Neural progenitor cell (in vitro differentiated cells): ENCODE measurements at regions not wholly inside any gene's neighbourhood (a gene's known extent, or its start where the extent isn't known, plus 50 kb on each side); places are given as distances from the start of the nearest gene placed in this dataset.
"Not testable (repeated sequence)": the region's sequence is repeated elsewhere in the genome, so short reads cannot be mapped to it uniquely, and the experiment has no call there.

Source experiments
- DNase-seq: peaks from one replicate; pipeline ENCODE4 v3.0.0-alpha.2; 2016; ENCODE audit warnings: low spot score
- H2AFZ ChIP-seq: fragments of 200-600 bp; sonication (generic); replicated peaks from 2 replicates; pipeline ENCODE4 v1.6.1; 2016; ENCODE audit warnings: antibody characterized with exemption
- H3F3A ChIP-seq: fragments of 200-600 bp; sonication (generic); 2 replicates; pipeline ENCODE4 v1.6.1; 2016; ENCODE audit warnings: antibody characterized with exemption, low read depth
- H3K27ac ChIP-seq: fragments of 200-600 bp; sonication (generic); 2 replicates; pipeline ENCODE4 v1.5.1; 2016; ENCODE audit warnings: mild to moderate bottlenecking
- H3K27me3 ChIP-seq: fragments of 200-600 bp; sonication (generic); 2 replicates; pipeline ENCODE4 v1.6.1; 2016; ENCODE audit warnings: mild to moderate bottlenecking, moderate library complexity
- H3K36me3 ChIP-seq: fragments of 200-600 bp; sonication (generic); 2 replicates; pipeline ENCODE4 v1.5.1; 2016
- H3K4me1 ChIP-seq: fragments of 200-600 bp; sonication (generic); 2 replicates; pipeline ENCODE4 v1.6.1; 2016; ENCODE audit warnings: mixed run types
- H3K4me2 ChIP-seq: fragments of 200-600 bp; sonication (generic); 2 replicates; pipeline ENCODE4 v1.6.1; 2016
- H3K4me3 ChIP-seq: fragments of 200-600 bp; sonication (generic); 2 replicates; pipeline ENCODE4 v1.5.1; 2016
- H3K79me2 ChIP-seq: fragments of 200-600 bp; sonication (generic); 2 replicates; pipeline ENCODE4 v1.6.1; 2016; ENCODE audit warnings: low read depth
- H3K9ac ChIP-seq: fragments of 200-600 bp; sonication (generic); 2 replicates; pipeline ENCODE4 v1.6.1; 2016
- H3K9me3 ChIP-seq: fragments of 200-600 bp; sonication (generic); 2 replicates; pipeline ENCODE4 v1.5.1; 2016; ENCODE audit warnings: low read depth
- H4K20me1 ChIP-seq: fragments of 200-600 bp; sonication (generic); 2 replicates; pipeline ENCODE4 v1.6.1; 2016; ENCODE audit warnings: low read depth
- H3K27ac Mint-ChIP-seq: 3 replicates; pipeline ENCODE4 v1.8.0; 2021; ENCODE audit warnings: mixed read lengths
- H3K27me3 Mint-ChIP-seq: 2 replicates; pipeline ENCODE4 v1.8.0; 2022; ENCODE audit warnings: low read depth, mild to moderate bottlenecking, inconsistent platforms, moderate library complexity, mixed read lengths; ENCODE audit not compliant: insufficient read depth
- H3K36me3 Mint-ChIP-seq: 3 replicates; pipeline ENCODE4 v1.8.0; 2021; ENCODE audit warnings: mixed read lengths
- H3K4me1 Mint-ChIP-seq: 3 replicates; pipeline ENCODE4 v1.8.0; 2021; ENCODE audit warnings: mixed read lengths
- H3K4me3 Mint-ChIP-seq: 3 replicates; pipeline ENCODE4 v1.8.0; 2021; ENCODE audit warnings: mild to moderate bottlenecking, moderate library complexity, mixed read lengths
- H3K9me3 Mint-ChIP-seq: 3 replicates; pipeline ENCODE4 v1.8.0; 2020; ENCODE audit warnings: mixed read lengths
- CTCF ChIP-seq: fragments of 200-600 bp; sonication (generic); IDR thresholded peaks from 2 replicates; pipeline ENCODE4 v1.5.1; 2017; ENCODE audit warnings: antibody characterized with exemption, mild to moderate bottlenecking
- EZH2 ChIP-seq: fragments of 200-600 bp; sonication (generic); IDR thresholded peaks from 2 replicates; pipeline ENCODE4 v1.6.1; 2017; ENCODE audit warnings: antibody characterized with exemption, mild to moderate bottlenecking, moderate library complexity
- EZH2phosphoT487 ChIP-seq: fragments of 200-600 bp; sonication (generic); IDR thresholded peaks from 2 replicates; pipeline ENCODE4 v1.6.1; 2017; ENCODE audit warnings: antibody characterized with exemption

- Histone ChIP-seq H3K79me2 (no peaks in the 10 kb centered on the region), H3K4me3 (no peak overlapping the region), H3K27ac (no peak overlapping the region), H2AFZ (no peak overlapping the region), H3K4me2 (no peak overlapping the region), H3K4me1 (peaks cover 9% of the 10 kb centered on the region), H3K27me3 (no peaks in the 10 kb centered on the region), H3K9me3 (no peaks in the 10 kb centered on the region), H3K36me3 (no peaks in the 10 kb centered on the region), H4K20me1 (no peaks in the 10 kb centered on the region), H3K9ac (no peak overlapping the region), H3F3A (peaks cover 18% of the 10 kb centered on the region)
- H3K27me3 Mint-ChIP-seq, result no peaks in the 10 kb centered on the region
- no peak for DNase-seq
- peaks cover 2% of the 10 kb centered on the region for H3K9me3 Mint-ChIP-seq
- no peak overlapping the region for H3K4me3 Mint-ChIP-seq
- no peaks in the 10 kb centered on the region for H3K36me3 Mint-ChIP-seq
- TF ChIP-seq EZH2 (no peak), EZH2phosphoT487 (no peak), CTCF (no peak)
- no peak overlapping the region for H3K27ac Mint-ChIP-seq
- H3K4me1 Mint-ChIP-seq, result no peaks in the 10 kb centered on the region
Observed at GRCh38 chr12:32016680-32017482, 57.7 kb downstream of the RESF1 start.

GRCh38 chr12:32021346-32021773 is 62.1 kb downstream of the RESF1 start:
- Histone ChIP-seq H3K4me2 (no peak overlapping the region), H3K4me1 (no peaks in the 10 kb centered on the region), H3K27ac (no peak overlapping the region), H3K4me3 (no peak overlapping the region), H3K27me3 (no peaks in the 10 kb centered on the region), H2AFZ (no peak overlapping the region), H3K9ac (no peak overlapping the region), H4K20me1 (no peaks in the 10 kb centered on the region), H3K9me3 (no peaks in the 10 kb centered on the region), H3F3A (peaks cover 4% of the 10 kb centered on the region), H3K36me3 (no peaks in the 10 kb centered on the region), H3K79me2 (no peaks in the 10 kb centered on the region)
- no peak overlapping the region for H3K4me3 Mint-ChIP-seq
- H3K27ac Mint-ChIP-seq, result no peak overlapping the region
- peaks cover 9% of the 10 kb centered on the region for H3K4me1 Mint-ChIP-seq
- no peak for TF ChIP-seq CTCF
- TF ChIP-seq EZH2phosphoT487, result no peak
- no peak for TF ChIP-seq EZH2
- DNase-seq, result no peak
- peaks cover 6% of the 10 kb centered on the region for H3K9me3 Mint-ChIP-seq
- H3K36me3 Mint-ChIP-seq, result no peaks in the 10 kb centered on the region
- peaks cover 2% of the 10 kb centered on the region for H3K27me3 Mint-ChIP-seq

- H3K4me3 Mint-ChIP-seq, H2AFZ ChIP-seq, H3K27ac ChIP-seq, H3K27me3 Mint-ChIP-seq, H3K36me3 ChIP-seq, H3K9me3 ChIP-seq, H3K4me2 ChIP-seq, H3K79me2 ChIP-seq, H3K9ac ChIP-seq, H3K4me1 ChIP-seq, H3K27me3 ChIP-seq, H3K27ac Mint-ChIP-seq, DNase-seq, H3K9me3 Mint-ChIP-seq, H3K36me3 Mint-ChIP-seq, H3K4me1 Mint-ChIP-seq, H3K4me3 ChIP-seq, H3F3A ChIP-seq, H4K20me1 ChIP-seq: not testable (repeated sequence)
Observed at GRCh38 chr12:32022387-32022786, 63.2 kb downstream of the RESF1 start.

- H3K9me3 ChIP-seq, H3K4me3 ChIP-seq, H3K79me2 ChIP-seq, H2AFZ ChIP-seq, H3K4me1 Mint-ChIP-seq, H3K9me3 Mint-ChIP-seq, H3K4me2 ChIP-seq, H3K4me1 ChIP-seq, H4K20me1 ChIP-seq, H3F3A ChIP-seq, DNase-seq, H3K27ac Mint-ChIP-seq, H3K27me3 ChIP-seq, H3K9ac ChIP-seq, H3K27ac ChIP-seq, H3K27me3 Mint-ChIP-seq, H3K36me3 Mint-ChIP-seq, H3K36me3 ChIP-seq, H3K4me3 Mint-ChIP-seq: not testable (repeated sequence)
Observed at GRCh38 chr12:32023861-32024260, 64.6 kb downstream of the RESF1 start.
